ENCODE measurements at regions not wholly inside any gene's neighbourhood (a gene's known extent, or its start where the extent isn't known, plus 50 kb on each side); places are given as distances from the start of the nearest gene placed in this dataset.

- TF ChIP-seq MAX (CRISPR knock-in tag; IDR thresholded peaks at IDR 0.05): no peak
- TF ChIP-seq CREB1 (CRISPR knock-in tag; IDR thresholded peaks at IDR 0.05): no peak
- TF ChIP-seq PRDM15 (CRISPR knock-in tag; IDR thresholded peaks at IDR 0.05): no peak
- no peak for TF ChIP-seq CTCF (IDR thresholded peaks at IDR 0.05)
- no peak for TF ChIP-seq NFE2L1 (CRISPR knock-in tag; IDR thresholded peaks at IDR 0.05)
- TF ChIP-seq FOXK1 (CRISPR knock-in tag; IDR thresholded peaks at IDR 0.05): no peak
- no peak for TF ChIP-seq ELF4 (CRISPR knock-in tag; IDR thresholded peaks at IDR 0.05; ENCODE audit: low read depth)
- TF ChIP-seq CREM (CRISPR knock-in tag; IDR thresholded peaks at IDR 0.05): no peak
Observed at GRCh38 chr3:69684309-69684961, 54.8 kb upstream of the MITF start.

All from WTC11 (cell line).